NCI-H146 treated with DMSO at 0.1 percent for 48 hours (cell line): ENCODE measurements at regions not wholly inside any gene's neighbourhood (a gene's known extent, or its start where the extent isn't known, plus 50 kb on each side); places are given as distances from the start of the nearest gene placed in this dataset.

Experiments used
- DNase-seq: peaks from one replicate; lab custom pipeline; 2025; ENCODE audit not compliant: unreplicated experiment; lab: John Stamatoyannopoulos, UW

- DNase-seq, result no peak
These were observed 173.7 kb upstream of the GALNTL6 start for GRCh38 chr4:171639540-171639939.

- DNase-seq, result no peak
These were observed 176.6 kb upstream of the GALNTL6 start for GRCh38 chr4:171636606-171637005.

GRCh38 chr4:171629737-171630136 lies 183.5 kb upstream of the GALNTL6 start:
- no peak for DNase-seq

GRCh38 chr4:171629182-171629581 lies 184.0 kb upstream of the GALNTL6 start:
- DNase-seq, result no peak

- no peak for DNase-seq
These were observed 186.7 kb upstream of the GALNTL6 start for GRCh38 chr4:171626554-171626953.

- no peak for DNase-seq
These were observed 190.5 kb upstream of the GALNTL6 start for GRCh38 chr4:171622729-171623128.

GRCh38 chr4:171621646-171622045 lies 191.6 kb upstream of the GALNTL6 start:
- no peak for DNase-seq

- DNase-seq, result no peak
These were observed 200.3 kb upstream of the GALNTL6 start for GRCh38 chr4:171612907-171613306.

GRCh38 chr4:171602638-171603355 lies 210.4 kb upstream of the GALNTL6 start:
- no peak for DNase-seq

GRCh38 chr4:171601091-171601490 lies 212.1 kb upstream of the GALNTL6 start:
- DNase-seq, result no peak

- no peak for DNase-seq
These were observed 213.6 kb upstream of the GALNTL6 start for GRCh38 chr4:171599628-171600027.

- DNase-seq, result no peak
These were observed 218.9 kb upstream of the GALNTL6 start for GRCh38 chr4:171594293-171594692.

- DNase-seq, result no peak
These were observed 222.5 kb upstream of the GALNTL6 start for GRCh38 chr4:171590716-171591115.

GRCh38 chr4:171588764-171589163 lies 224.4 kb upstream of the GALNTL6 start:
- no peak for DNase-seq

GRCh38 chr4:171588051-171588545 lies 225.1 kb upstream of the GALNTL6 start:
- DNase-seq, result no peak

- DNase-seq, result no peak
These were observed 229.4 kb upstream of the GALNTL6 start for GRCh38 chr4:171583790-171584189.

GRCh38 chr4:171582961-171583581 lies 230.1 kb upstream of the GALNTL6 start:
- DNase-seq, result no peak

GRCh38 chr4:171573181-171573580 lies 240.0 kb upstream of the GALNTL6 start:
- DNase-seq, result no peak

GRCh38 chr4:171565130-171565788 lies 247.9 kb upstream of the GALNTL6 start:
- no peak for DNase-seq

GRCh38 chr4:171561419-171561818 lies 251.8 kb upstream of the GALNTL6 start:
- DNase-seq, result no peak

- no peak for DNase-seq
These were observed 259.2 kb upstream of the GALNTL6 start for GRCh38 chr4:171553961-171554360.

- no peak for DNase-seq
These were observed 270.6 kb upstream of the GALNTL6 start for GRCh38 chr4:171542640-171543039.
